SIG-M5 (cell line): ENCODE measurements at regions not wholly inside any gene's neighbourhood (a gene's known extent, or its start where the extent isn't known, plus 50 kb on each side); places are given as distances from the start of the nearest gene placed in this dataset.
"Not testable (repeated sequence)": the region's sequence is repeated elsewhere in the genome, so short reads cannot be mapped to it uniquely, and the experiment has no call there.

Experiments used
- DNase-seq: peaks from one replicate; lab custom pipeline; 2025; lab: John Stamatoyannopoulos, UW

GRCh38 chr2:40953341-40953740, 501.5 kb upstream of the SLC8A1 start:
- DNase-seq, result no peak

GRCh38 chr2:40955042-40955441, 503.2 kb upstream of the SLC8A1 start:
- no peak for DNase-seq

GRCh38 chr2:40955635-40956034, 503.7 kb upstream of the SLC8A1 start:
- no peak for DNase-seq

- no peak for DNase-seq
Measured at GRCh38 chr2:40957508-40957907, 505.6 kb upstream of the SLC8A1 start.

GRCh38 chr2:40962026-40962425, 510.1 kb upstream of the SLC8A1 start:
- DNase-seq, result no peak

GRCh38 chr2:40964509-40965250, 512.8 kb upstream of the SLC8A1 start:
- DNase-seq, result no peak

- no peak for DNase-seq
Measured at GRCh38 chr2:40967451-40967850, 515.6 kb upstream of the SLC8A1 start.

GRCh38 chr2:40975151-40975550, 523.3 kb upstream of the SLC8A1 start:
- DNase-seq, result no peak

- no peak for DNase-seq
Measured at GRCh38 chr2:40997362-40997761, 545.5 kb upstream of the SLC8A1 start.

GRCh38 chr2:41000374-41000773, 548.5 kb upstream of the SLC8A1 start:
- DNase-seq, result no peak

GRCh38 chr2:41000906-41001305, 549.0 kb upstream of the SLC8A1 start:
- no peak for DNase-seq

- no peak for DNase-seq
Measured at GRCh38 chr2:41004700-41005099, 552.8 kb upstream of the SLC8A1 start.

GRCh38 chr2:41020358-41020757, 568.5 kb upstream of the SLC8A1 start:
- no peak for DNase-seq

GRCh38 chr2:41024816-41025215, 572.9 kb upstream of the SLC8A1 start:
- DNase-seq, result no peak

GRCh38 chr2:41026613-41027012, 574.7 kb upstream of the SLC8A1 start:
- no peak for DNase-seq

- DNase-seq, result no peak
Measured at GRCh38 chr2:41027095-41027494, 575.2 kb upstream of the SLC8A1 start.

GRCh38 chr2:41031282-41031681, 579.4 kb upstream of the SLC8A1 start:
- no peak for DNase-seq

GRCh38 chr2:41032715-41033114, 580.8 kb upstream of the SLC8A1 start:
- DNase-seq, result no peak

GRCh38 chr2:41033127-41033526, 581.2 kb upstream of the SLC8A1 start:
- DNase-seq, result no peak

- DNase-seq, result no peak
Measured at GRCh38 chr2:41038408-41038807, 586.5 kb upstream of the SLC8A1 start.

GRCh38 chr2:41039750-41040149, 587.9 kb upstream of the SLC8A1 start:
- not testable (repeated sequence) for DNase-seq

GRCh38 chr2:41040782-41041520, 589.1 kb upstream of the SLC8A1 start:
- DNase-seq, result no peak

GRCh38 chr2:41042343-41042742, 590.5 kb upstream of the SLC8A1 start:
- DNase-seq, result no peak

- DNase-seq, result no peak
Measured at GRCh38 chr2:41061356-41061755, 609.5 kb upstream of the SLC8A1 start.
